ENCODE measurements at regions not wholly inside any gene's neighbourhood (a gene's known extent, or its start where the extent isn't known, plus 50 kb on each side); places are given as distances from the start of the nearest gene placed in this dataset.
"Not testable (repeated sequence)": the region's sequence is repeated elsewhere in the genome, so short reads cannot be mapped to it uniquely, and the experiment has no call there.

DNA sequence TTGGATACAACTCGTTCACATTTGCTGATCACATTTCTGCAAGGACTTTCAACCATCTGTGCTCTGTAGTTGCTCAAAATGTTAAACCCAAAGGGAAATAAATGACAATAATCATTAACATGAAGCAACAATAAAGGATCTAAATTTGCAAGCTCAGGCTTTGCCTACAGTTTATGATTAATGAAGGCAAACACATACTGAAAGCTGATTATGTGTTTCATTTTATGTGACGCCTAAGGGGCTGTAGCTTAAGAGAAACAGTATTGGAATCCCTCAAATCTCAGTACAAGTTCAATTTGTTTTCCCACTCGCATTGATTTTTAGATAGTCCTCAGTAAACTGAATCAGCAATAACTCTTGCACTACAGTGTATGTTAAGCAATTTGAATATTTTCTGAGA lies 160.3 kb upstream of the FSIP2 start:
- no peaks in the 10 kb centered on the region for H3K27me3 ChIP-seq (ENCODE audit: control insufficient read depth, insufficient read depth, low read length)
- no peak overlapping the region for H3K27ac ChIP-seq (ENCODE audit: low read depth, low read length)
- no peaks in the 10 kb centered on the region; the same call in 1 of the 2 replicates for H3K9me3 ChIP-seq (ENCODE audit: control insufficient read depth, insufficient read depth, low read length)
- peaks cover 11% of the 10 kb centered on the region for H3K4me1 ChIP-seq (ENCODE audit: control insufficient read depth, insufficient read depth, low read length)
- H3K9ac ChIP-seq (ENCODE audit: low read depth, low read length): no peak overlapping the region
- H3K4me3 ChIP-seq (ENCODE audit: low read depth, low read length): no peak overlapping the region
- no peaks in the 10 kb centered on the region for H3K36me3 ChIP-seq (ENCODE audit: control insufficient read depth, insufficient read depth, low read length)

DNA sequence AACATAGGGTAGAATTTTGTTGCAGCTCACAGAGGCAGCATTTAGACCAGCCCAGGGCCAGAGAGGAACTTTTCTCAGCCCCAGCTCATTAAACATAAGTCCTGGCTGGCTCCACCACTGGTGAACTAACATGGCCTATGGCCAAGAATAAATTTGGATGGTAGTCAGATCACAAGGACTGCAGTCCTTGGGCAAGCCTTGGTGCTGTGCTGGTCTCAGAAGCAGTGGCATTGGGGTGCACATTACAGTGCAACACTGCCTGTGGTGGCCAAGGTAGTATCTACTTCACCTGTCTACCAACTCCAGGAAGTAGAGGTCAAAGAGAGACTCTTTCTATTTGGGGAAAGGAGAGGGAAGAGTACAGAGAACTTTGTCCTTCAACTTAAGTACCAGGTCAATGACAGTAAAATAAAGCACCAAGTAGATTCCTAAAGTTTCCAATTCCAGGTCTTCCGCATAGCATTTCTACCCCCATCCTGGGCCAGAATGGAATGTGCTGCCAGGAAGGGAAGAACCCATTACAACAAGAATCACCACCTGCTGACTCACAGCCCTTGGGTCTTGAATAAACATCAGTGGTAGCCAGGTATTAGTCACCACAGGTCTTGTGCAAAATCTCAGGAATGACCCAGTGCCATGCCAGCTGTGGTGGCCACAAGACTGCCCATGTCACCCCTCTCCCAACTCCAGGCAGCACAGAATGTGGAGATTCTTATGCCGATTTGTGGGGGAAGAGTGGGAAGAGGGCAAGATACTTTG lies 155.4 kb upstream of the FSIP2 start:
- no peaks in the 10 kb centered on the region for H3K27me3 ChIP-seq (ENCODE audit: control insufficient read depth, insufficient read depth, low read length)
- H3K9ac ChIP-seq (ENCODE audit: low read depth, low read length): no peak overlapping the region
- peaks cover 12% of the 10 kb centered on the region for H3K9me3 ChIP-seq (ENCODE audit: control insufficient read depth, insufficient read depth, low read length)
- H3K36me3 ChIP-seq (ENCODE audit: control insufficient read depth, insufficient read depth, low read length): no peaks in the 10 kb centered on the region
- peaks cover 11% of the 10 kb centered on the region for H3K4me1 ChIP-seq (ENCODE audit: control insufficient read depth, insufficient read depth, low read length)
- H3K27ac ChIP-seq (ENCODE audit: low read depth, low read length): no peak overlapping the region
- H3K4me3 ChIP-seq (ENCODE audit: low read depth, low read length): no peak overlapping the region

DNA sequence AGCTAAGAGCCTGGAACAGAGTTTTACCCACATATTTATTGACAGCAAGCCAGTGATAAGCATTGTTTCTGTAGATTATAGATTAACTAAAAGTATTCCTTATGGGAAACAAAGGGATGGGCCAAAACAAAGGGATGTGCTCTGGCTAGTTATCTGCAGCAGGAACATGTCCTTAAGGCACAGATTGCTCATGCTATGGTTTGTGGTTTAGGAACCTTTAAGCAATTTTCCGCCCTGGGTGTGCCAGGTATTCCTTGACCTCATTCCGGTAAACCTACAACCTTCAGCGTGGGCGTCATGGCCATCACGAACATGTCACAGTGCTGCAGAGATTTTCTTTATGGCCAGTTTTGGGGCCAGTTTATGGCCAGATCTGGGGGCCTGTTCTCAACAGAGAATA lies 153.4 kb upstream of the FSIP2 start:
- not testable (repeated sequence) for H3K36me3 ChIP-seq (ENCODE audit: control insufficient read depth, insufficient read depth, low read length); H3K4me3 ChIP-seq (ENCODE audit: low read depth, low read length); H3K27me3 ChIP-seq (ENCODE audit: control insufficient read depth, insufficient read depth, low read length); H3K4me1 ChIP-seq (ENCODE audit: control insufficient read depth, insufficient read depth, low read length); H3K9ac ChIP-seq (ENCODE audit: low read depth, low read length); H3K27ac ChIP-seq (ENCODE audit: low read depth, low read length)
- H3K9me3 ChIP-seq (ENCODE audit: control insufficient read depth, insufficient read depth, low read length): peaks cover 12% of the 10 kb centered on the region

DNA sequence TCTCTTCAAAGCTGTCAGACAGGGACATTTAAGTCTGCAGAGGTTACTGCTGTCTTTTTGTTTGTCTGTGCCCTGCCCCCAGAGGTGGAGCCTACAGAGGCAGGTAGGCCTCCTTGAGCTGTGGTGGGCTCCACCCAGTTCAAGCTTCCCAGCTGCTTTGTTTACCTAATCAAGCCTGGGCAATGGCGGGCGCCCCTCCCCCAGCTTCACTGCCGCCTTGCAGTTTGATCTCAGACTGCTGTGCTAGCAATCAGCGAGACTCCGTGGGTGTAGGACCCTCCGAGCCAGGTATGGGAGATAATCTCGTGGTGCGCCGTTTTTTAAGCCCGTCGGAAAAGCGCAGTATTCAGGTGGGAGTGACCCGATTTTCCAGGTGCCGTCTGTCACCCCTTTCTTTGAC lies 147.3 kb upstream of the FSIP2 start:
- not testable (repeated sequence) for H3K9ac ChIP-seq (ENCODE audit: low read depth, low read length); H3K27ac ChIP-seq (ENCODE audit: low read depth, low read length); H3K27me3 ChIP-seq (ENCODE audit: control insufficient read depth, insufficient read depth, low read length); H3K36me3 ChIP-seq (ENCODE audit: control insufficient read depth, insufficient read depth, low read length); H3K9me3 ChIP-seq (ENCODE audit: control insufficient read depth, insufficient read depth, low read length); H3K4me3 ChIP-seq (ENCODE audit: low read depth, low read length); H3K4me1 ChIP-seq (ENCODE audit: control insufficient read depth, insufficient read depth, low read length)

DNA sequence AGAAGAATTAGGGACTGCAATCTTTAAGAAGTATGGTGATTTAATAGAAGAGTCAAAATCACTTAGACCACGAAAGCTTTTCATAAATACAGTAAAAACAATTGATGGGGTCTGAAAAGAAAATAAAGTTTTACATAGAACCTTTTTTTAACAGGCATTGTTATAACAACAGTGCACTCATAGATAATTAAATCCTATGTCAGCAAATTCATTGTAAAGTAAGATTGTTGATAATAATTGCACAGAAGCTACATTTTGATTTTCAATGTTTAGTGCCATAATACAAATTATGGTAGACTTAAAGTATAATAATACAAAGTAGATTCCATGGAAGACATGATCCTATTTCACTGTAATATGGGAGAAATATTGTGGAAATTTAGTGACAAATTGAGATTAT lies 130.7 kb upstream of the FSIP2 start:
- Histone ChIP-seq H3K4me1 (ENCODE audit: control insufficient read depth, insufficient read depth, low read length) (no peaks in the 10 kb centered on the region), H3K9ac (ENCODE audit: low read depth, low read length) (no peak overlapping the region), H3K4me3 (ENCODE audit: low read depth, low read length) (no peak overlapping the region), H3K36me3 (ENCODE audit: control insufficient read depth, insufficient read depth, low read length) (no peaks in the 10 kb centered on the region), H3K27ac (ENCODE audit: low read depth, low read length) (no peak overlapping the region), H3K27me3 (ENCODE audit: control insufficient read depth, insufficient read depth, low read length) (no peaks in the 10 kb centered on the region), H3K9me3 (ENCODE audit: control insufficient read depth, insufficient read depth, low read length) (no peaks in the 10 kb centered on the region)

DNA sequence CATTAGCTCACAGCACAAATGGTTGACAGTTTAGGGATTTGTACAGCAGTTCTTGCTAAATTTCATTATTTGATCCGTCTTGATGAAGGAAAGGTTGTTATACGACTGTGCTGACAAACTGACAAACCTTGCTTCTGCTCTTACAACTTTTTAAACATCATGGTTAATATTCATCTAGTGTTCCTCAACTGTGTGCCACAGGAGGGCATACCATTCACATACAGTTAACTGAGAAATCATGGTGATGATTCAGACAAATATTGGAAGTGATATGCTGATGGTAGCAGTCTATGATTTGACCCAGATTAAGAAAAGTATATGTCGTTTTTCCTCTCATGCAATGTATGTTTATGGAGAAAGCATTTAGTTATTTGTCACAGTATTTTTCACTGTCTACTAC lies 129.8 kb upstream of the FSIP2 start:
- Histone ChIP-seq H3K27me3 (ENCODE audit: control insufficient read depth, insufficient read depth, low read length) (no peaks in the 10 kb centered on the region), H3K9me3 (ENCODE audit: control insufficient read depth, insufficient read depth, low read length) (no peaks in the 10 kb centered on the region), H3K9ac (ENCODE audit: low read depth, low read length) (no peak overlapping the region), H3K36me3 (ENCODE audit: control insufficient read depth, insufficient read depth, low read length) (no peaks in the 10 kb centered on the region), H3K4me3 (ENCODE audit: low read depth, low read length) (no peak overlapping the region), H3K4me1 (ENCODE audit: control insufficient read depth, insufficient read depth, low read length) (no peaks in the 10 kb centered on the region), H3K27ac (ENCODE audit: low read depth, low read length) (no peak overlapping the region)

DNA sequence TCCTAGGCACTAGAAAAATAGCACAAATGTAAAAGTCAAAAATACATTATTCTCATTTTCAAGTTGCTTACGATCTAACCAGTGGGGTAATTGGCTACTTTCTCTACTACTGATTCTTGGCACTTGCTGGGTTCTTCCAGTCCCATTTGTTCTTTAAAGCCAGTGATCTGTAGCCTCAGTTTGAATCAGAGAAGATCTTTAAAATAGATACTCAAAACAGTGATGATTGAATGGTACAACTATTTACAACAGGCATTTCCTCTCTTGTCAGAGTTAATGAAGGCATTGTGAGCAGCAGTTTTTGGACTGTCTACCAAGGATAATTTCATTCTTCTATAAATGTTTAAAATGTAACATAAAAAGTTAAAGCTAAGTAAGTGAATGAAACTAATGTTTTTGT lies 128.3 kb upstream of the FSIP2 start:
- no peak overlapping the region for H3K9ac ChIP-seq (ENCODE audit: low read depth, low read length)
- no peaks in the 10 kb centered on the region for H3K36me3 ChIP-seq (ENCODE audit: control insufficient read depth, insufficient read depth, low read length)
- no peaks in the 10 kb centered on the region for H3K27me3 ChIP-seq (ENCODE audit: control insufficient read depth, insufficient read depth, low read length)
- H3K4me3 ChIP-seq (ENCODE audit: low read depth, low read length): no peak overlapping the region
- no peak overlapping the region for H3K27ac ChIP-seq (ENCODE audit: low read depth, low read length)
- no peaks in the 10 kb centered on the region for H3K9me3 ChIP-seq (ENCODE audit: control insufficient read depth, insufficient read depth, low read length)
- no peaks in the 10 kb centered on the region for H3K4me1 ChIP-seq (ENCODE audit: control insufficient read depth, insufficient read depth, low read length)

DNA sequence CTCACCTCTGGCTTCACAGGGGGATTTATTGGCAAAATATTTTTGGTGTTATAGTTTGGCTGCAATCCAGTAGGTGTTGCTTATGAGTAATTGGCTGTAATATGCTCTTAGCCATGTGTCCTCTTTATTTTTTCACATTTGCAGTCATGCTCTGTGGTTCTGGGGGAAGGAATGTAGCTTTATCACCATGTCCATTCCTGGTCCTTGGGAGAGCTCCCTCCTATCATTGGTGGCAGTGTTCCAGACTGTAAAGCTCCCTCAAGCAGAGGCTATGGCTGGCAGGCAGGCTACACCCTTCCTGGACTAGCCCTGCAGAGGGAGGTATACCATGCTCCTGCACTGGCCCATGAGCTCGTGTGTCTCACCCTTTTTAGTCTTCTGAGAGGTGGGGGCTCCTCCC lies 120.0 kb upstream of the FSIP2 start:
- Histone ChIP-seq H3K9ac (ENCODE audit: low read depth, low read length) (no peak overlapping the region), H3K36me3 (ENCODE audit: control insufficient read depth, insufficient read depth, low read length) (no peaks in the 10 kb centered on the region), H3K27ac (ENCODE audit: low read depth, low read length) (no peak overlapping the region), H3K9me3 (ENCODE audit: control insufficient read depth, insufficient read depth, low read length) (no peaks in the 10 kb centered on the region), H3K4me3 (ENCODE audit: low read depth, low read length) (no peak overlapping the region), H3K4me1 (ENCODE audit: control insufficient read depth, insufficient read depth, low read length) (no peaks in the 10 kb centered on the region), H3K27me3 (ENCODE audit: control insufficient read depth, insufficient read depth, low read length) (no peaks in the 10 kb centered on the region)

DNA sequence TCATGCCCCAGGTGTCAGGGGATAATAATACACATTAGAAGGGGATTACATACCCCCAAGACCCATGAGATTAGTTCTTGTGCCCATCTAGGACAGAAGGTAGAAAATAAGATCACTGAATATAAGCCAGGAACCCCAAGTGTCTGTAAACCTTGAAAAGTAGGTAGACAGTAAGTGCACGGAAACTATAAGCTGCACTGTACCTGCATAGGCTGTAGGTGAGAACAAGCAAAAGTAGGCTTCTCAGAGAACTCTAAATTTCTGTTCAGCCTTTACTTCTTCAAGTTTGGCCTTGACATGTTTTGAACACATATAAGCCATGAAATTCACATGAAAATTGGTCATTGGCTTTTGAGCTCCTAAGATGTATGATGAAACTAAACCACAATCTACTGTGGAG lies 113.0 kb upstream of the FSIP2 start:
- H3K27ac ChIP-seq (ENCODE audit: low read depth, low read length): no peak overlapping the region

DNA sequence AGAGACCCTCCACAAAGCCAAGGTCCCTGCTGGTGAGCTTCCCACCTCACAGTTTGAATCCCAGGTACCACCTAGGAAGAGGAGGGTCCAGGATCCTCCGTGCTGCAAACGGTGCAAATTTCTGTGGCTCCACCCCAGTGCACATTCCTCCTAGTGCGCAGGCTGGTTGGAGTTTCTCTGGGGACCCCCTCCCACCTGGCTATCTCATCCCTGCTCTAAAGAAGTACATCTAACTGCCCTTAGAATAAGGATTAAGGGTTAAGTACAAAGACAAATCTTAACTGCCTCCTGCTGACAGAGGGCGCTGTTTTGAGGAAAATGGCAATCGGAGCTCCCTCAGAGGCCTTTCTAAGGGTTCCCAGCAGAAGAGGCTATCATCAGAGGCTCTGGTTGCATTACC lies 109.6 kb upstream of the FSIP2 start:
- H3K36me3 ChIP-seq (ENCODE audit: control insufficient read depth, insufficient read depth, low read length): no peaks in the 10 kb centered on the region
- no peak overlapping the region for H3K9ac ChIP-seq (ENCODE audit: low read depth, low read length)
- H3K27ac ChIP-seq (ENCODE audit: low read depth, low read length): no peak overlapping the region
- H3K27me3 ChIP-seq (ENCODE audit: control insufficient read depth, insufficient read depth, low read length): no peaks in the 10 kb centered on the region
- no peaks in the 10 kb centered on the region for H3K9me3 ChIP-seq (ENCODE audit: control insufficient read depth, insufficient read depth, low read length)
- H3K4me1 ChIP-seq (ENCODE audit: control insufficient read depth, insufficient read depth, low read length): peaks cover 7% of the 10 kb centered on the region
- no peak overlapping the region for H3K4me3 ChIP-seq (ENCODE audit: low read depth, low read length)

More for the DNA sequence above, 113.0 kb upstream of the FSIP2 start:
- no peak overlapping the region for H3K4me3 ChIP-seq (ENCODE audit: low read depth, low read length)
- H3K9ac ChIP-seq (ENCODE audit: low read depth, low read length): no peak overlapping the region
- H3K36me3 ChIP-seq (ENCODE audit: control insufficient read depth, insufficient read depth, low read length): no peaks in the 10 kb centered on the region
- peaks cover 3% of the 10 kb centered on the region; the same call in 1 of the 2 replicates for H3K4me1 ChIP-seq (ENCODE audit: control insufficient read depth, insufficient read depth, low read length)
- H3K27me3 ChIP-seq (ENCODE audit: control insufficient read depth, insufficient read depth, low read length): no peaks in the 10 kb centered on the region
- H3K9me3 ChIP-seq (ENCODE audit: control insufficient read depth, insufficient read depth, low read length): no peaks in the 10 kb centered on the region

DNA sequence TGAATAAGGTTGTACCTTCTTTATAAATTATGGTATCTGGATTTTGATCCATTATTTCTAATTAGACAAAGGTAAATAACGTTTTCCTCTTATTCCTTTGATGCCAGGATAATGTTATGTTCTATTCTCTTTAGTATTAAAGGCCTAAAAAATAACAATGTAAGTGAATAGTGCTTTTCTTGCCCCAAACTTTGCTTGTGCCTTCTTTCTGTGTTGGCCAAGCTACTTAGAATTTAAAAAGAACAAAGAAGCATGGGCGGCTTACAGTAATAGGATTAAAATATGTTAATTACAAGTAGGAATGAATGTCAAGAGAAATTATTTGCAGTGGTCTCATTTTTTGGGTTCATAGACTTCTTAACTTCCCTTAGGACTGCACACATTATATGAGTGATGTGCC lies 105.0 kb upstream of the FSIP2 start:
- Histone ChIP-seq H3K4me3 (ENCODE audit: low read depth, low read length) (no peak overlapping the region), H3K36me3 (ENCODE audit: control insufficient read depth, insufficient read depth, low read length) (no peaks in the 10 kb centered on the region), H3K4me1 (ENCODE audit: control insufficient read depth, insufficient read depth, low read length) (peaks cover 16% of the 10 kb centered on the region), H3K27me3 (ENCODE audit: control insufficient read depth, insufficient read depth, low read length) (no peaks in the 10 kb centered on the region), H3K9me3 (ENCODE audit: control insufficient read depth, insufficient read depth, low read length) (no peaks in the 10 kb centered on the region), H3K27ac (ENCODE audit: low read depth, low read length) (no peak overlapping the region), H3K9ac (ENCODE audit: low read depth, low read length) (no peak overlapping the region)
